Mammary epithelial cell (primary cell): ENCODE measurements at regions not wholly inside any gene's neighbourhood (a gene's known extent, or its start where the extent isn't known, plus 50 kb on each side); places are given as distances from the start of the nearest gene placed in this dataset.

Experiments used
- CTCF ChIP-seq, 2 donors: IDR thresholded peaks in 1 of 2; conservative IDR thresholded peaks in 1 of 2; 2 replicates each; pipeline ENCODE4 v1.5.1; 2011 to 2012; ENCODE audit warnings: inconsistent platforms in 2 of 2, low read length in 2 of 2, mild to moderate bottlenecking in 2 of 2, control low read depth in 1 of 2, low read depth in 1 of 2; ENCODE audit not compliant: insufficient read depth in 1 of 2; ENCODE audit errors: extremely low read depth in 1 of 2
- EZH2 ChIP-seq: IDR thresholded peaks from 2 replicates; pipeline ENCODE4 v1.6.1; 2012; ENCODE audit warnings: low read length, inconsistent platforms, borderline replicate concordance

DNA sequence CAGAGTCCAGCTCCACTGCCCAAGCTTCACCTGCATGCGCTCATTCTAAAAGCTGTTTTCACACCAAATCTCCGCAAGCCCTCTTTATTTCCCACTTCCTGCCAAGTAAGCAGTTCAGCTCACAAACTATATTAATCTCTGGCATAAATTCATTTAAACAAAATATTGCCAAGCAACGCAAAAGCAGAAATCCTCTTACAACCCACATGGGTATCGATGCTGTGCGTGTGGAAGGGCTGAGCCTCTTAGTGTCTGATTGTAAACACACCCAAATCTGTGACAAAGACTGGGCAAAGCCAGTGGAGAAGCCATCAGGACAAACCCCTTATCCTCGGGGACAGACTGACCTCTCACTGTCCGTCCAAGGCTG lies 124.3 kb upstream of the ATP2B2 start:
- TF ChIP-seq CTCF (conservative IDR thresholded peaks at IDR 0.05 in 1 of 2, IDR thresholded peaks at IDR 0.05 in 1 of 2; ENCODE audit: extremely low read depth in 1 of 2, insufficient read depth in 1 of 2, low read depth in 1 of 2, low read length in 2 of 2) (no peak), EZH2 (no peak)
